IMR-90 (cell line): ENCODE measurements at regions not wholly inside any gene's neighbourhood (a gene's known extent, or its start where the extent isn't known, plus 50 kb on each side); places are given as distances from the start of the nearest gene placed in this dataset.

ENCODE experiments used
- ATAC-seq: fragments of 200-7000 bp; cut with Tn5 transposase; 2 replicates; pipeline ENCODE4 v1.9.1; 2020; ENCODE audit warnings: low read depth, mild to moderate bottlenecking, moderate library complexity
- BruUV-seq: library from RNA; stranded (reverse); fragments of 400-500 nt; replicated peaks from 2 replicates; lab custom pipeline; 2021; lab: Mats Ljungman, UMichigan
- CTCF ChIA-PET: fragments of 300-600 bp; formaldehyde crosslinking; extraction: SDS; loops from one replicate; lab custom pipeline; 2021; ENCODE audit warnings: antibody characterized with exemption; lab: Yijun Ruan, JAX
- POLR2A ChIA-PET: fragments of 300-600 bp; sonication (Branson Sonifier 250); formaldehyde crosslinking; loops from one replicate; lab custom pipeline; 2022; ENCODE audit warnings: antibody characterized with exemption; ENCODE audit not compliant: unreplicated experiment; lab: Charles Lee
- DNase-seq: peaks from one replicate; pipeline ENCODE4 v3.0.0; 2013
- H2AFZ ChIP-seq: replicated peaks from 2 replicates; pipeline ENCODE3; 2013; ENCODE audit warnings: low read length, mild to moderate bottlenecking; ENCODE audit not compliant: poor library complexity
- H2AK5ac ChIP-seq: 2 replicates; pipeline ENCODE4 v1.6.1; 2013; ENCODE audit warnings: low read depth, low read length, inconsistent platforms
- H2AK9ac ChIP-seq: replicated peaks from 2 replicates; pipeline ENCODE3; 2013; ENCODE audit warnings: mild to moderate bottlenecking, low read depth, low read length, moderate library complexity; ENCODE audit not compliant: poor library complexity
- H2BK120ac ChIP-seq: 2 replicates; pipeline ENCODE4 v1.6.1; 2013; ENCODE audit warnings: low read depth, low read length, inconsistent platforms
- H2BK15ac ChIP-seq: 3 replicates; pipeline ENCODE4 v1.6.1; 2013; ENCODE audit warnings: low read depth, low read length, inconsistent platforms
- H2BK20ac ChIP-seq: 2 replicates; pipeline ENCODE4 v1.6.1; 2013; ENCODE audit warnings: low read depth, mild to moderate bottlenecking, inconsistent platforms, low read length, moderate library complexity
- H2BK5ac ChIP-seq: 2 replicates; pipeline ENCODE4 v1.6.1; 2013; ENCODE audit warnings: mild to moderate bottlenecking, low read depth, low read length, inconsistent platforms; ENCODE audit not compliant: poor library complexity, severe bottlenecking
- H3K14ac ChIP-seq: replicated peaks from 2 replicates; pipeline ENCODE4 v1.6.1; 2013; ENCODE audit warnings: low read depth, low read length, inconsistent platforms
- H3K18ac ChIP-seq: 2 replicates; pipeline ENCODE4 v1.6.1; 2013; ENCODE audit warnings: low read depth, low read length, control low read depth
- H3K23ac ChIP-seq: 2 replicates; pipeline ENCODE4 v1.6.1; 2013; ENCODE audit warnings: low read depth, low read length, inconsistent platforms
- H3K27ac ChIP-seq: 2 replicates; pipeline ENCODE4 v1.5.1; 2013; ENCODE audit warnings: mild to moderate bottlenecking, control low read depth, low read length; ENCODE audit not compliant: insufficient read depth
- H3K27me3 ChIP-seq: 2 replicates; pipeline ENCODE4 v1.6.1; 2013; ENCODE audit warnings: low read length; ENCODE audit not compliant: control insufficient read depth, insufficient read depth
- H3K36me3 ChIP-seq: 2 replicates; pipeline ENCODE4 v1.6.1; 2013; ENCODE audit warnings: low read length, mixed read lengths; ENCODE audit not compliant: control insufficient read depth, insufficient read depth
- H3K4ac ChIP-seq: 2 replicates; pipeline ENCODE4 v1.6.1; 2013; ENCODE audit warnings: low read depth, low read length, inconsistent platforms
- H3K4me1 ChIP-seq: 2 replicates; pipeline ENCODE4 v1.6.1; 2013; ENCODE audit warnings: low read length, mixed read lengths; ENCODE audit not compliant: control insufficient read depth, insufficient read depth
- H3K4me2 ChIP-seq: 2 replicates; pipeline ENCODE4 v1.6.1; 2013; ENCODE audit warnings: low read depth, mild to moderate bottlenecking, control low read depth, low read length, moderate library complexity
- H3K4me3 ChIP-seq: 2 replicates; pipeline ENCODE4 v1.5.1; 2013; ENCODE audit warnings: low read depth, mild to moderate bottlenecking, control low read depth, low read length, moderate library complexity; ENCODE audit not compliant: insufficient read depth
- H3K56ac ChIP-seq: 2 replicates; pipeline ENCODE4 v1.6.1; 2013; ENCODE audit warnings: low read length, inconsistent platforms; ENCODE audit not compliant: insufficient read depth; ENCODE audit errors: extremely low read depth
- H3K79me1 ChIP-seq, 2 experiments: 2 replicates each; pipeline ENCODE4 v1.6.1; 2013; ENCODE audit warnings: low read length in 2 of 2, inconsistent platforms in 1 of 2, low read depth in 1 of 2
- H3K9ac ChIP-seq: 2 replicates; pipeline ENCODE4 v1.6.1; 2013; ENCODE audit warnings: low read depth, low read length, control low read depth
- H3K9me1 ChIP-seq: 2 replicates; pipeline ENCODE4 v1.6.1; 2013; ENCODE audit warnings: low read length, inconsistent platforms; ENCODE audit not compliant: insufficient read depth
- H3K9me3 ChIP-seq: 2 replicates; pipeline ENCODE4 v1.6.1; 2013; ENCODE audit warnings: low read length; ENCODE audit not compliant: control insufficient read depth, insufficient read depth
- H4K20me1 ChIP-seq: 2 replicates; pipeline ENCODE4 v1.6.1; 2013; ENCODE audit warnings: low read length, inconsistent platforms; ENCODE audit not compliant: insufficient read depth
- H4K5ac ChIP-seq: 2 replicates; pipeline ENCODE4 v1.6.1; 2013; ENCODE audit warnings: mild to moderate bottlenecking, low read depth, low read length, control low read depth
- H4K8ac ChIP-seq, 2 experiments: 2 replicates each; pipeline ENCODE4 v1.6.1; 2013; ENCODE audit warnings: low read depth in 2 of 2, low read length in 2 of 2, control low read depth in 1 of 2, inconsistent platforms in 1 of 2
- H4K91ac ChIP-seq: 2 replicates; pipeline ENCODE4 v1.6.1; 2013; ENCODE audit warnings: low read depth, low read length, inconsistent platforms; ENCODE audit not compliant: insufficient read depth
- BHLHE40 ChIP-seq: fragments of 150-350 bp; IDR thresholded peaks from 2 replicates; pipeline ENCODE4 v1.6.1; 2016; ENCODE audit warnings: mild to moderate bottlenecking, low read depth, low read length
- CEBPB ChIP-seq: IDR thresholded peaks from 2 replicates; pipeline ENCODE4 v1.6.1; 2012; ENCODE audit warnings: low read depth, low read length, improper control_type of control experiment
- CHD1 ChIP-seq: IDR thresholded peaks from 2 replicates; pipeline ENCODE4 v1.6.1; 2012; ENCODE audit warnings: low read depth, low read length, improper control_type of control experiment
- FOS ChIP-seq: fragments of 150-350 bp; IDR thresholded peaks from 2 replicates; pipeline ENCODE4 v1.6.1; 2016; ENCODE audit warnings: low read depth, low read length
- MAFK ChIP-seq: IDR thresholded peaks from 2 replicates; pipeline ENCODE4 v1.6.1; 2012; ENCODE audit warnings: low read depth, low read length, improper control_type of control experiment
- MAZ ChIP-seq: IDR thresholded peaks from 2 replicates; pipeline ENCODE4 v1.6.1; 2012; ENCODE audit warnings: low read depth, mild to moderate bottlenecking, low read length, improper control_type of control experiment, moderate library complexity, borderline replicate concordance
- MXI1 ChIP-seq: IDR thresholded peaks from 2 replicates; pipeline ENCODE4 v1.6.1; 2012; ENCODE audit warnings: low read depth, mild to moderate bottlenecking, low read length, moderate library complexity, borderline replicate concordance
- NFE2L2 ChIP-seq: fragments of 150-350 bp; IDR thresholded peaks from 2 replicates; pipeline ENCODE4 v1.6.1; 2016; ENCODE audit warnings: low read depth, mild to moderate bottlenecking, low read length
- POLR2A ChIP-seq: IDR thresholded peaks from 2 replicates; pipeline ENCODE4 v1.6.1; 2012; ENCODE audit warnings: mild to moderate bottlenecking, low read depth, low read length
- RAD21 ChIP-seq: IDR thresholded peaks from 2 replicates; pipeline ENCODE4 v1.6.1; 2012; ENCODE audit warnings: low read length, improper control_type of control experiment
- RCOR1 ChIP-seq: IDR thresholded peaks from 2 replicates; pipeline ENCODE4 v1.6.1; 2012; ENCODE audit warnings: mild to moderate bottlenecking, low read length, improper control_type of control experiment; ENCODE audit not compliant: insufficient replicate concordance
- RFX5 ChIP-seq: IDR thresholded peaks from 2 replicates; pipeline ENCODE4 v1.8.0; 2012; ENCODE audit warnings: low read depth, mild to moderate bottlenecking, low read length, moderate library complexity
- SMC3 ChIP-seq: fragments of 150-350 bp; IDR thresholded peaks from 2 replicates; pipeline ENCODE4 v1.6.1; 2016; ENCODE audit warnings: low read depth, mild to moderate bottlenecking, antibody characterized with exemption, low read length, moderate library complexity
- WGBS, 2 experiments: methylation state at CpG; one replicate each; pipeline versions ENCODE4 v1.1.5 to v1.1.7; 2013; ENCODE audit warnings: missing lambda C conversion rate in 2 of 2; ENCODE audit not compliant: insufficient read length in 1 of 2; ENCODE audit errors: extremely low coverage in 2 of 2; 5-methylcytosine and 5-hydroxymethylcytosine counted together
- dilution Hi-C: fragments of 300-500 bp; cut with HindIII; formaldehyde crosslinking; loops from one replicate; pipeline ENCODE4 v1.14.3; 2018; ENCODE audit warnings: low sequenced_read_pairs; ENCODE audit not compliant: unreplicated experiment
- in situ Hi-C: fragments of 300-500 bp; cut with MboI; formaldehyde crosslinking; loops from 3 replicates; pipeline ENCODE4 v1.14.3; 2019; ENCODE audit warnings: low sequenced_read_pairs, inconsistent platforms, mixed read lengths
- intact Hi-C: fragments of 100-400 bp; cut with micrococcal nuclease; formaldehyde crosslinking; loops from 2 replicates; pipeline ENCODE4 v1.10.0; 2022
- TF ChIP-seq, protein P1 (sequence below): conservative IDR thresholded peaks from 2 replicates; pipeline ENCODE4 v1.5.1; 2012; ENCODE audit warnings: mild to moderate bottlenecking, low read depth, low read length, improper control_type of control experiment

DNA sequence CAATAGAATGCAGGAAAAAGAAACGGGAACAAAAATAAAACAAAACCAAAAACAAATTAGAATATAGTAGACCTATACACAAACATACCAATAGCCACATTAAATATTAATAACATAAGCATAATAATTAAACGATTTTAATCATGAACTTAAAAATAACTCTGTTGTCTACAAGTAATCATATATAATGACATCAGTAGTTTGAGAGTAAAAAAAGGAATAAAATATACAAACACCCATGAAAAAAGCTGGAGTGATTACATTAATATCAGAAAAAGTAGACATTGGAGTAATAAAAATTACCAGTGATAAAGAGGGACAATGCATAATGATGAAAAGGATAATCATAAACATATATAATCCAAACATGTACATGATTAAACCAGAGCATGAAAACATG, 181.8 kb downstream of the ATXN7L3B start:
- Histone ChIP-seq H3K4me1 (no peaks in the 10 kb centered on the region), H3K79me1 (no peaks in the 10 kb centered on the region), H3K4me2 (no peak overlapping the region), H3K27ac (no peak overlapping the region), H3K9ac (no peak overlapping the region), H3K23ac (no peak overlapping the region), H4K91ac (no peak overlapping the region), H2BK15ac (no peak overlapping the region), H3K4ac (no peak overlapping the region), H3K18ac (no peak overlapping the region), H2BK120ac (no peak overlapping the region), H3K14ac (no peak overlapping the region), H3K27me3 (no peaks in the 10 kb centered on the region), H4K20me1 (no peaks in the 10 kb centered on the region), H4K5ac (no peak overlapping the region), H3K4me3 (no peak overlapping the region), H2BK5ac (no peak overlapping the region), H2AK9ac (no peak overlapping the region), H4K8ac (no peak overlapping the region), H3K36me3 (no peaks in the 10 kb centered on the region), H2BK20ac (no peak overlapping the region), H3K9me3 (no peaks in the 10 kb centered on the region), H3K9me1 (no peaks in the 10 kb centered on the region), H3K56ac (no peak overlapping the region), H2AK5ac (no peak overlapping the region), H2AFZ (no peak overlapping the region)
- DNase-seq: no peak
- no peak for ATAC-seq
- ChIA-PET POLR2A (no interaction called here), CTCF (no interaction called here)
- in situ Hi-C loops (no loop called here), dilution Hi-C loops (no loop called here), intact Hi-C loops (no loop called here)
- WGBS, 2 experiments: no CpG with 5 or more reads among the region's 2 CpGs
- BruUV-seq: no TSS peak
- TF ChIP-seq BHLHE40 (no peak), NFE2L2 (no peak), RCOR1 (no peak), CHD1 (no peak), CEBPB (no peak), MAFK (no peak), FOS (no peak), RAD21 (no peak), MXI1 (no peak), RFX5 (no peak), SMC3 (no peak), POLR2A (no peak), MAZ (no peak)
- TF ChIP-seq, protein P1, sequence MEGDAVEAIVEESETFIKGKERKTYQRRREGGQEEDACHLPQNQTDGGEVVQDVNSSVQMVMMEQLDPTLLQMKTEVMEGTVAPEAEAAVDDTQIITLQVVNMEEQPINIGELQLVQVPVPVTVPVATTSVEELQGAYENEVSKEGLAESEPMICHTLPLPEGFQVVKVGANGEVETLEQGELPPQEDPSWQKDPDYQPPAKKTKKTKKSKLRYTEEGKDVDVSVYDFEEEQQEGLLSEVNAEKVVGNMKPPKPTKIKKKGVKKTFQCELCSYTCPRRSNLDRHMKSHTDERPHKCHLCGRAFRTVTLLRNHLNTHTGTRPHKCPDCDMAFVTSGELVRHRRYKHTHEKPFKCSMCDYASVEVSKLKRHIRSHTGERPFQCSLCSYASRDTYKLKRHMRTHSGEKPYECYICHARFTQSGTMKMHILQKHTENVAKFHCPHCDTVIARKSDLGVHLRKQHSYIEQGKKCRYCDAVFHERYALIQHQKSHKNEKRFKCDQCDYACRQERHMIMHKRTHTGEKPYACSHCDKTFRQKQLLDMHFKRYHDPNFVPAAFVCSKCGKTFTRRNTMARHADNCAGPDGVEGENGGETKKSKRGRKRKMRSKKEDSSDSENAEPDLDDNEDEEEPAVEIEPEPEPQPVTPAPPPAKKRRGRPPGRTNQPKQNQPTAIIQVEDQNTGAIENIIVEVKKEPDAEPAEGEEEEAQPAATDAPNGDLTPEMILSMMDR: no peak
